SH-SY5Y (cell line): ENCODE measurements at regions not wholly inside any gene's neighbourhood (a gene's known extent, or its start where the extent isn't known, plus 50 kb on each side); places are given as distances from the start of the nearest gene placed in this dataset.

ENCODE experiments used
- GATA2 ChIP-seq: IDR thresholded peaks from 2 replicates; pipeline ENCODE4 v1.6.1; 2011; ENCODE audit warnings: mild to moderate bottlenecking, low read depth, low read length
- GATA3 ChIP-seq: IDR thresholded peaks from 2 replicates; pipeline ENCODE4 v1.6.1; 2011; ENCODE audit warnings: low read depth, mild to moderate bottlenecking, low read length, moderate library complexity

- TF ChIP-seq GATA3 = no peak
- TF ChIP-seq GATA2 = no peak
Observed at GRCh38 chr15:31485911-31486461, 159.4 kb downstream of the KLF13 start.

- no peak for TF ChIP-seq GATA3
- no peak for TF ChIP-seq GATA2
Observed at GRCh38 chr15:31486506-31486905, 159.9 kb downstream of the KLF13 start.

GRCh38 chr15:31486906-31487695, 160.5 kb downstream of the KLF13 start:
- no peak for TF ChIP-seq GATA3
- TF ChIP-seq GATA2 = no peak

GRCh38 chr15:31487811-31488436, 161.3 kb downstream of the KLF13 start:
- TF ChIP-seq GATA2 (no peak), GATA3 (no peak)

GRCh38 chr15:31488437-31489204, 162.0 kb downstream of the KLF13 start:
- TF ChIP-seq GATA2 = no peak
- no peak for TF ChIP-seq GATA3

- TF ChIP-seq GATA3 (no peak), GATA2 (no peak)
Observed at GRCh38 chr15:31489281-31489680, 162.6 kb downstream of the KLF13 start.

- TF ChIP-seq GATA2 = no peak
Observed at GRCh38 chr15:31489801-31490646, 163.4 kb downstream of the KLF13 start.

GRCh38 chr15:31494786-31495185, 168.2 kb downstream of the KLF13 start:
- TF ChIP-seq GATA3 (no peak), GATA2 (no peak)

GRCh38 chr15:31495281-31495680, 168.6 kb downstream of the KLF13 start:
- TF ChIP-seq GATA3 = no peak
- TF ChIP-seq GATA2 = no peak

- TF ChIP-seq GATA3 = no peak
- no peak for TF ChIP-seq GATA2
Observed at GRCh38 chr15:31497838-31498237, 171.2 kb downstream of the KLF13 start.

GRCh38 chr15:31498329-31498728, 171.7 kb downstream of the KLF13 start:
- no peak for TF ChIP-seq GATA2
- no peak for TF ChIP-seq GATA3

- no peak for TF ChIP-seq GATA2
- TF ChIP-seq GATA3 = no peak
Observed at GRCh38 chr15:31498756-31499155, 172.1 kb downstream of the KLF13 start.

GRCh38 chr15:31499236-31499952, 172.8 kb downstream of the KLF13 start:
- TF ChIP-seq GATA3 = no peak
- no peak for TF ChIP-seq GATA2
